ENCODE measurements at regions not wholly inside any gene's neighbourhood (a gene's known extent, or its start where the extent isn't known, plus 50 kb on each side); places are given as distances from the start of the nearest gene placed in this dataset.

- Histone ChIP-seq H3K79me2 (ENCODE audit: insufficient read depth) (no peaks in the 10 kb centered on the region), H3K4me2 (ENCODE audit: unreplicated experiment) (no peak overlapping the region), H3F3A (ENCODE audit: insufficient read depth) (no peaks in the 10 kb centered on the region), H4K20me1 (ENCODE audit: insufficient read depth) (no peaks in the 10 kb centered on the region), H3K27me3 (replicated peaks; ENCODE audit: insufficient read depth) (no peaks in the 10 kb centered on the region), H3K9ac (no peak overlapping the region), H2AFZ (no peak overlapping the region), H3K27ac (no peak overlapping the region), H3K36me3 (ENCODE audit: low read depth) (no peaks in the 10 kb centered on the region), H3K4me1 (ENCODE audit: insufficient read depth) (no peaks in the 10 kb centered on the region), H3K4me3 (no peak overlapping the region), H3K9me2 (ENCODE audit: insufficient read depth) (no peaks in the 10 kb centered on the region), H3K9me3 (ENCODE audit: low read depth) (no peaks in the 10 kb centered on the region)
- in situ Hi-C loops (cut with MboI), result no loop called here
- no peak for DNase-seq
- TF ChIP-seq EZH2phosphoT487 (IDR thresholded peaks at IDR 0.05; ENCODE audit: insufficient read depth, low read depth) (no peak), EZH2 (IDR thresholded peaks at IDR 0.05; ENCODE audit: insufficient read depth, poor library complexity, severe bottlenecking) (no peak)
- WGBS, 2 experiments (ENCODE audit: low coverage in 1 of 2, low lambda C conversion rate in 2 of 2, missing lambda C conversion rate in 2 of 2), result 17 to 24% methylated on average over 8 of the region's 8 CpGs
Measured at GRCh38 chr10:130498934-130499333, 362.7 kb downstream of the GLRX3 start.

GRCh38 chr10:130499541-130499940, 363.4 kb downstream of the GLRX3 start:
- no peak overlapping the region for H3K27ac ChIP-seq
- in situ Hi-C loops (cut with MboI), result no loop called here
- H3K9me3 ChIP-seq (ENCODE audit: low read depth), result no peaks in the 10 kb centered on the region

GRCh38 chr10:130500261-130501000, 364.2 kb downstream of the GLRX3 start:
- Histone ChIP-seq H3K36me3 (ENCODE audit: low read depth) (no peaks in the 10 kb centered on the region), H4K20me1 (ENCODE audit: insufficient read depth) (no peaks in the 10 kb centered on the region), H3K4me2 (ENCODE audit: unreplicated experiment) (no peak overlapping the region), H3F3A (ENCODE audit: insufficient read depth) (no peaks in the 10 kb centered on the region), H3K79me2 (ENCODE audit: insufficient read depth) (no peaks in the 10 kb centered on the region), H3K4me3 (no peak overlapping the region), H3K4me1 (ENCODE audit: insufficient read depth) (no peaks in the 10 kb centered on the region), H3K9me3 (ENCODE audit: low read depth) (no peaks in the 10 kb centered on the region), H3K9ac (no peak overlapping the region), H3K27ac (no peak overlapping the region), H2AFZ (no peak overlapping the region), H3K9me2 (ENCODE audit: insufficient read depth) (no peaks in the 10 kb centered on the region), H3K27me3 (replicated peaks; ENCODE audit: insufficient read depth) (no peaks in the 10 kb centered on the region)
- no peak for DNase-seq
- in situ Hi-C loops (cut with MboI), result no loop called here
- WGBS, 2 experiments (ENCODE audit: low coverage in 1 of 2, low lambda C conversion rate in 2 of 2, missing lambda C conversion rate in 2 of 2), result 24 to 37% methylated on average over 10 of the region's 10 CpGs
- TF ChIP-seq EZH2phosphoT487 (IDR thresholded peaks at IDR 0.05; ENCODE audit: insufficient read depth, low read depth), result no peak
- TF ChIP-seq EZH2 (IDR thresholded peaks at IDR 0.05; ENCODE audit: insufficient read depth, poor library complexity, severe bottlenecking), result no peak

More at GRCh38 chr10:130499541-130499940, 363.4 kb downstream of the GLRX3 start:
- H3K4me3 ChIP-seq, result no peak overlapping the region
- no peaks in the 10 kb centered on the region for H3K79me2 ChIP-seq (ENCODE audit: insufficient read depth)
- no peak overlapping the region for H3K9ac ChIP-seq
- no peak for DNase-seq
- H3K36me3 ChIP-seq (ENCODE audit: low read depth), result no peaks in the 10 kb centered on the region
- TF ChIP-seq EZH2 (IDR thresholded peaks at IDR 0.05; ENCODE audit: insufficient read depth, poor library complexity, severe bottlenecking) (no peak), EZH2phosphoT487 (IDR thresholded peaks at IDR 0.05; ENCODE audit: insufficient read depth, low read depth) (no peak)
- no peaks in the 10 kb centered on the region for H3K9me2 ChIP-seq (ENCODE audit: insufficient read depth)
- no peaks in the 10 kb centered on the region for H3F3A ChIP-seq (ENCODE audit: insufficient read depth)
- H3K4me1 ChIP-seq (ENCODE audit: insufficient read depth), result no peaks in the 10 kb centered on the region
- no peak overlapping the region for H2AFZ ChIP-seq
- no peaks in the 10 kb centered on the region for H3K27me3 ChIP-seq (replicated peaks; ENCODE audit: insufficient read depth)
- no peaks in the 10 kb centered on the region for H4K20me1 ChIP-seq (ENCODE audit: insufficient read depth)
- no peak overlapping the region for H3K4me2 ChIP-seq (ENCODE audit: unreplicated experiment)

GRCh38 chr10:130507461-130507860, 371.3 kb downstream of the GLRX3 start:
- Histone ChIP-seq H2AFZ (no peak overlapping the region), H3K79me2 (ENCODE audit: insufficient read depth) (no peaks in the 10 kb centered on the region), H3K27me3 (replicated peaks; ENCODE audit: insufficient read depth) (no peaks in the 10 kb centered on the region), H3K4me3 (no peak overlapping the region), H4K20me1 (ENCODE audit: insufficient read depth) (no peaks in the 10 kb centered on the region), H3K27ac (no peak overlapping the region), H3K9me2 (ENCODE audit: insufficient read depth) (no peaks in the 10 kb centered on the region), H3F3A (ENCODE audit: insufficient read depth) (no peaks in the 10 kb centered on the region), H3K4me1 (ENCODE audit: insufficient read depth) (no peaks in the 10 kb centered on the region), H3K4me2 (ENCODE audit: unreplicated experiment) (no peak overlapping the region), H3K9me3 (ENCODE audit: low read depth) (no peaks in the 10 kb centered on the region), H3K9ac (no peak overlapping the region), H3K36me3 (ENCODE audit: low read depth) (no peaks in the 10 kb centered on the region)
- TF ChIP-seq EZH2phosphoT487 (IDR thresholded peaks at IDR 0.05; ENCODE audit: insufficient read depth, low read depth) (no peak), EZH2 (IDR thresholded peaks at IDR 0.05; ENCODE audit: insufficient read depth, poor library complexity, severe bottlenecking) (no peak)
- no peak for DNase-seq
- in situ Hi-C loops (cut with MboI), result no loop called here
- 29 to 32% methylated on average over 5 of the region's 5 CpGs for WGBS, 2 experiments (ENCODE audit: low coverage in 1 of 2, low lambda C conversion rate in 2 of 2, missing lambda C conversion rate in 2 of 2)

All from GM23248 (cell line).